ENCODE measurements at regions not wholly inside any gene's neighbourhood (a gene's known extent, or its start where the extent isn't known, plus 50 kb on each side); places are given as distances from the start of the nearest gene placed in this dataset.

DNA sequence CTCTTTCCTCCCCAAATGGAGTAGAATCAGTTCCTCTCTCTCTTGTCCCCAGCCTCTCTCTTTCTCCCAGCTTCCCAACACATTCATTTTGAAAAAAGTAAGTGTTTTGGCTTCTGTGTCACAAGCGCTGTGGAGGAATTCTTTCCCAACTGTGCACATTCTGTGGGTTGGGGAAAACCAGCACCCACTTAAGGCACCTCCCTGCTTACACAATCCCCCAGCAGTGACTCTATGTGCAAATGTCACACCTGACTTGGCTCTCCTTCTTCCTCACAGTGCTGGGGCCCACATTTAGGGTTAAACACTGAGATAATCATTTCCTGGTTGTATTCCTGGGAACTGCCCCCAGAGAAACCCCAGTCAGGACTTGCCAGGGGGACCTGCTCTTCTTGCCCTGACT, 358.1 kb upstream of the ZNF32 start:
- TF ChIP-seq POLR2AphosphoS5 (IDR thresholded peaks at IDR 0.05; ENCODE audit: low read depth, low read length), result no peak
- TF ChIP-seq, protein P1, sequence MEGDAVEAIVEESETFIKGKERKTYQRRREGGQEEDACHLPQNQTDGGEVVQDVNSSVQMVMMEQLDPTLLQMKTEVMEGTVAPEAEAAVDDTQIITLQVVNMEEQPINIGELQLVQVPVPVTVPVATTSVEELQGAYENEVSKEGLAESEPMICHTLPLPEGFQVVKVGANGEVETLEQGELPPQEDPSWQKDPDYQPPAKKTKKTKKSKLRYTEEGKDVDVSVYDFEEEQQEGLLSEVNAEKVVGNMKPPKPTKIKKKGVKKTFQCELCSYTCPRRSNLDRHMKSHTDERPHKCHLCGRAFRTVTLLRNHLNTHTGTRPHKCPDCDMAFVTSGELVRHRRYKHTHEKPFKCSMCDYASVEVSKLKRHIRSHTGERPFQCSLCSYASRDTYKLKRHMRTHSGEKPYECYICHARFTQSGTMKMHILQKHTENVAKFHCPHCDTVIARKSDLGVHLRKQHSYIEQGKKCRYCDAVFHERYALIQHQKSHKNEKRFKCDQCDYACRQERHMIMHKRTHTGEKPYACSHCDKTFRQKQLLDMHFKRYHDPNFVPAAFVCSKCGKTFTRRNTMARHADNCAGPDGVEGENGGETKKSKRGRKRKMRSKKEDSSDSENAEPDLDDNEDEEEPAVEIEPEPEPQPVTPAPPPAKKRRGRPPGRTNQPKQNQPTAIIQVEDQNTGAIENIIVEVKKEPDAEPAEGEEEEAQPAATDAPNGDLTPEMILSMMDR (IDR thresholded peaks at IDR 0.05), result no peak
- no peak for TF ChIP-seq TCF12 (IDR thresholded peaks at IDR 0.05)
